NCI-H146 (cell line): ENCODE measurements at regions not wholly inside any gene's neighbourhood (a gene's known extent, or its start where the extent isn't known, plus 50 kb on each side); places are given as distances from the start of the nearest gene placed in this dataset.

Experiments used
- DNase-seq: peaks from one replicate; lab custom pipeline; 2025; lab: John Stamatoyannopoulos, UW

GRCh38 chr4:81946996-81947395, 426.8 kb downstream of the HNRNPD start:
- DNase-seq: no peak

DNA sequence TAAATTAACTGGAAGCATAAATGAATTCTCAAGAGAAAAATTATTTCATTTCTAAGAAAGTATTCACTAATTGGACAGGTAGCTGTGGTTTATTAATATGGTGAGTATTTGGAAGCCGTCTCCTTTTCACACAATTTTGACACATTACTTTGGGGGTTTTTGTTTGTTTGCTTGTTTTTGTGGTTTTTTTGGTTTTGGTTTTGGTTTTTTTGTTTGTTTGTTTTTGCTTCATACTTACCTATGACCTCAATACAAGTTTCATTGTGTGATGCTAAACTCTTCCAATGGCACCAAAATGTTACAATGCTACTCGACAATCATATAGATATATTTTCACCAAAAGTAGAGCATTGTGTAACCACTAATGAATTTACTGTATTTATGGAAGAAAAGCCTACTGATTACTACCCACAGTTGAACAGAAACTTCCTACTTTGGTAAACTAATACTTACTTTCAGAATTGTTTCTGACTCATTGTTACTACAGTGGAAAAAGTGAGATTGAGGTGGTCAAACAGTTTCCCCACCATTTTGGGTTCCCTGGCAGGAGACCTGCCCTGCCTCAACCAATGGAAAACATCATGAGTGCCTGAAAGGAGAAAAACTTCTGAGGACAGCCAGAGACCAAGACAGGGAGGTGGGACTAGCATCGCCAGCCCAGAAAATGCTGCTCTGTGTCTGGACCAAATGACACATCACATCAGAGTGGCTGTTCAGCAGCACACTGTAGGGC, 443.1 kb downstream of the HNRNPD start:
- DNase-seq: no peak

DNA sequence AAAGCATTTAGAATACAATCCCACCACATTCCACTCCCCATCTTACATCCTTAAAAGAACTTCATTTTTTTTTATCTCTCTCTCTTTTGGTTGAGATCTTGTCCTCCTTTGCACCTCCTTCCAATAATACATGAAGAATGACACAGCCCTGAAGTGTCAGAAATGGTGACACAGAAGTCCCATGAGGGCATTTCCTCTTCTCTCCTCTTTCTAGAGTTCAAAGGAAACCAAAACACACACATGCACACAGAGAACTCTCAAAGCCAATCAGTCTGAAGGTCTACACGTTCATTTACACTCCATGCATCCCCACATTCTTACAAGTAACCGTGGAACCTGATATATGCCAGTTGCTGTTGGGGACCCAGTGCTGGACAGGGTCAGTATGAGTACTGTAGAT, 450.7 kb downstream of the HNRNPD start:
- DNase-seq: no peak

- no peak for DNase-seq
Observed at GRCh38 chr4:81922313-81922712, 450.6 kb upstream of the RASGEF1B start.

DNA sequence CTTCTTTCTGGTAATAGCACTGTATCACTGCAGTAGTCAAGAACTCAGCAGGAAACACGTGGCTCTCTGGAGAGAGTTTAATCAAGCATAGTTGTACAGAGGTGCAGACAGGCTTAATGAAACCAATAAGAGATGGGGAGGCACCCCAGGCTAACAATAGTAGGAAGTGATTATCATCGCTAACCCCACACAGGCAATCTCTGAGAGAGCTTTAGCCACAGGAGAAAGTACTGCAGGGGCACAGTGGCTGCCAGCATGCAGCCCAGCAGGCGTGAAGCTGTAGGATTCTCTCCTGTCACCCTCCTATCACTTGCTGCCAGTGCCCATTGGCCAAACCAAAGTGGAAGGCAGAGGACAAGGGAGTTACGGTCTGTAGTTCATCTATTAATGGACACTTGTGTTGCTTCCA, 450.0 kb upstream of the RASGEF1B start:
- DNase-seq: peak; percentile 29

GRCh38 chr4:81919810-81920209, 448.1 kb upstream of the RASGEF1B start:
- DNase-seq: no peak

DNA sequence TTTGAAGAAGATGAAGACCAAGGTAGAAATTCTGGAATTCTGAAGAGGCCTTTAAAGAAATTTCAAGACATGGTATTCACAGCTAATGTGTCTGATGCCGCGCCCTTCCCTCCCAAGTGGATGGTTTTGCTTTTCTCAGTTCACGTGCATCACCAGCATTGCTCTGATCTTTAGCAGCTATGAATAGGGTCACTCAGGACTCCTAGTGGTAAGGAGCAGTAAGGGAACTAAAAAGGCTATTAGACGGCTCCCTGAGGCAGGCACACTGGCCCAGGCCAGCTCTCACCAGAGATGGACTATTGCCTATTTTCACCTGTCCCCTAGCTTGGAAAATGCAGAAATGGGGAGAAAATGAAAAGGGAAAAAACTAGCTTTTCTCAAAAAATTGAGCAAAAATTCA, 447.5 kb upstream of the RASGEF1B start:
- DNase-seq: peak; percentile 54

DNA sequence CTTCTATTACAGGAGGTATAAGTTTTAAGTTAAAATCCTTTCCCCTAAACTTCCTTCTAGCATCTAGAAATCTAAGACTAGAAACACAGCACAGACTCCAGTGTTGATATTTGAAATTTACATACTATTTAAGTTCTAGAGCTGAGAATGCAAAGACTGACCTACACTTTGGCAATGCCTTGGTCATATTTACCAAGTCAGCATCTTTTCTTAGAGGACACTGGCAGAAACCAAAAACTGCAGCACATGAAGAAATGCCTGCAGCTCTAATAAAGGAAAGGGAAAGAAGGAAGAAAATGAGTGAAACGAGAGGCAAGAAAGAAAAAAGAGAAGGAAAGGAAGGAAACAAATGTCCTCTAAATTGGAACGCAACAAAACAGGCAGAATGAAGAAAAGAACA, 443.7 kb upstream of the RASGEF1B start:
- no peak for DNase-seq

GRCh38 chr4:81914623-81915022, 442.9 kb upstream of the RASGEF1B start:
- no peak for DNase-seq

DNA sequence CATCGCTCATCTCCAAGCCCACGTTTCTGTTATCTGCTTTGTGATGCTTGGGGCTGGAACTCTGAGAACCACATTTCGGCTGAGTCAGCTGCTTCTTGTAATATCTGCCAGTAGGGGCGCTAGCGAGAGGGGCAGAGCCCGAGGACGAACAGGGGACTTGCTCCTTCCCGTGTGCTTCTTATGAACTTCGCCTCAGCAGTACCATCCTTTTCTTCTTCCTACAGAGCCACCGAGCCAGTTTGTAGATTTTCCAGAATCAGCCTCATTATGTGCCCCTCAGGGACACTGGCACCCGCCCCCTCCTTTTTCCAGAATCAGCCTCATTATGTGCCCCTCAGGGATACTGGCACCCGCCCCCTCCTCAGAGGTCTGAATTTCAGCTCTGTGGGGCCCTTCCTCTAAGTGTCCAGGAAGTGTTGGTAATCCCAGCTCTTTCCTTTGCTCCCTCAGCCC, 441.7 kb upstream of the RASGEF1B start:
- DNase-seq: peak; percentile 61

GRCh38 chr4:81912376-81913030, 440.8 kb upstream of the RASGEF1B start:
- no peak for DNase-seq

DNA sequence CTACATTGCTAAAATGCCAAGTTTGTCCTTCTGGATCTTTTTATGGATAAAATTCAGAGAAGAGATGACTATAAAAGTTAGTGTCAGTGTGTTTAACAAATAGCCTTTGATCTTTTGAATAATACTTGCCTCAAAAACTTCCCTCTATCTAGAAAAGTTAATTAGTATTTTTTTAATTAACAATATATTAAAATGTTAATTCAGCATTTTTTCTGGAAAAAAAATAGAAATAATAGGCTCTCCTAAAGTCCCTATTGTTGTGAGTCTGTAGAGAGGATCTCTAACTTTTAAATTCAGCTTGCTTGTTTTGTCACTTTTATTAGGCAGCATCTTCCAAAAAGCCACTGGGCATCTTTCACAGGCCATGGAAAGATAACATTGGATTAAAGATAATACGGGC, 435.2 kb upstream of the RASGEF1B start:
- DNase-seq: no peak

DNA sequence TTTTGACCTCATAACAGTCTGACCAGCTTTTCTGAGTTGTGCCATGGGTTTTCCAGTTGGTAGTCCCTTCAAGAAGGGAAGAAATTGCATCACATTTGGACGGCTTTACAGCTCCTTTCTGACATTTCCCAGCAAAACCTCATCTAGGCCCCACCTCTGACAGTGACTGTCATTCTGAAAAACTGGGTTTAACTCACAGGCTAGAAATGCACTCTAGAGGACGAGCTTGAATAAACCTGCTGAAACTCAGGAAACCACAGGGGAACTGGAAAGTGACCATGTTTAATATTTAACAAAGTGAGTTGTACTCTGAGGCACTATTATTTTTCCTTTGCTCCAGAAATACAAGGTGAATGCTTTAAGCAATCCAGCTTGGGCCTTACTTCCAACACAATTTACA, 434.3 kb upstream of the RASGEF1B start:
- DNase-seq: no peak

DNA sequence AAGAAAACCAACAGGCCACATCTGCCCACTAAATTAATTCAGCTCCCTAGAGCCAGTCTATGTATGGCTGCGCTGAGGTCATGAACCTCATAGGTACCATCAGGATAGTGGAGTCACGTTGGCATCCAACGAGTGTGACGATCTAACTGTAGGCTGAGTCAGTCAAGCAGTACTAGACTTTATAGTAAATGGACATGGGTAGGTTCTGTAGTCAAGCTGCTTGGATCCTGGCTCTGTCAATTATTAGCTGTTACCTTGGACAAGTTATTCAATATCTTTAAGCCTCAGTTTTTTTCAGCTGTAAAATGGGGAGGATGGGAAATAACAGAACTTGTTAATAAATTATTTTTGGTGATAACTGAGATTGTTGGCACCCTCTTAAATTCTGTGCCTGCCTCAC, 432.4 kb upstream of the RASGEF1B start:
- DNase-seq: no peak

DNA sequence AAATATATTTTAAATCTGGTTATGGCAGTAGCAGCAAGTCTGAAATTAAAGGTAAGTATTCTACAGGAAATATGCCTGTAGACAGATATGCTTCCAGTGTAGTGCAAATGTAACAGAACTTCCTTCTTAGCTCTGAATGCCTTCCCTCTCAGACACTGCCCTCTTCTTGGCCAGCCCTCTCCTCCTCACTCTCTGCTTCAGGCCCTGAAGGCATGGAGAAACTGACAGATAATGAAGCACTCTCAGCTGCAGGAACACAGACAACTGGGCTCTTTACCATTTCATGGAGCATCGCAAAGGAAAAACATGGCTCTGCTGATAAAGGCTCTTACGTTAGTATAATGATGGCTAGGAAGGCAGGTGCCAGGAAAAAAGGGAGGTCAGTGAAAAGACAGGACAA, 431.5 kb upstream of the RASGEF1B start:
- peak; percentile 28 for DNase-seq

DNA sequence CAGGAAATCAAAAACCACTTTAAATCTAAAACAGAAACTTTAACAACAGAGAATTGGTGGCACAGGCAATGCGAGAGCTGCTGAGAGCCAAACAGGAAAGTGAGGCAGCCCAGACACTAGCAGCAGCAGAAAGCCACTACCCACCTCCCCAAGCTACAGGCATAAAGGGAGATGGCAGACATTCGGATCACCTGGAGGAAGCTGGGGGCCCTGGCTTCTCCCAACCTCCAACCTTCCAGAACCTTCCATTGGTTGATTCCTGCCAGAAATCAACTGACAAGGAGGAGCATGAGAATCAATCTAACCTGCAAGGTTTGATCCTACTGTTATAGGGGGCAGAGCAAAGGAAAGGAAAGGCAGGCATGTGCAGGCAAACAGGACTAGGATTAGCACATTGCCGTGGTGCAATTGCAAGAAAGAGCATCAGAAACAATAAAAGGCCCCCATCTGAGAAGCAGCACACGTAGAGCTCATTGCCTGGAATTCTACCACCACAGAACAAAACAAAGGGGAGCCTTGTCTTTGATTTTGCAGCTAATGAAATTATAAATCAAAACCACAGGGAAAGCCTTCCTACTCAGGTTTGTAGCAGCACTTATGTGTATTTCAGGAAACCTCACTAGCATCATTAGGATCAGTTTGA, 427.3 kb upstream of the RASGEF1B start:
- no peak for DNase-seq

- DNase-seq: peak; percentile 87
Observed at GRCh38 chr4:81896936-81897335, 425.2 kb upstream of the RASGEF1B start.

DNA sequence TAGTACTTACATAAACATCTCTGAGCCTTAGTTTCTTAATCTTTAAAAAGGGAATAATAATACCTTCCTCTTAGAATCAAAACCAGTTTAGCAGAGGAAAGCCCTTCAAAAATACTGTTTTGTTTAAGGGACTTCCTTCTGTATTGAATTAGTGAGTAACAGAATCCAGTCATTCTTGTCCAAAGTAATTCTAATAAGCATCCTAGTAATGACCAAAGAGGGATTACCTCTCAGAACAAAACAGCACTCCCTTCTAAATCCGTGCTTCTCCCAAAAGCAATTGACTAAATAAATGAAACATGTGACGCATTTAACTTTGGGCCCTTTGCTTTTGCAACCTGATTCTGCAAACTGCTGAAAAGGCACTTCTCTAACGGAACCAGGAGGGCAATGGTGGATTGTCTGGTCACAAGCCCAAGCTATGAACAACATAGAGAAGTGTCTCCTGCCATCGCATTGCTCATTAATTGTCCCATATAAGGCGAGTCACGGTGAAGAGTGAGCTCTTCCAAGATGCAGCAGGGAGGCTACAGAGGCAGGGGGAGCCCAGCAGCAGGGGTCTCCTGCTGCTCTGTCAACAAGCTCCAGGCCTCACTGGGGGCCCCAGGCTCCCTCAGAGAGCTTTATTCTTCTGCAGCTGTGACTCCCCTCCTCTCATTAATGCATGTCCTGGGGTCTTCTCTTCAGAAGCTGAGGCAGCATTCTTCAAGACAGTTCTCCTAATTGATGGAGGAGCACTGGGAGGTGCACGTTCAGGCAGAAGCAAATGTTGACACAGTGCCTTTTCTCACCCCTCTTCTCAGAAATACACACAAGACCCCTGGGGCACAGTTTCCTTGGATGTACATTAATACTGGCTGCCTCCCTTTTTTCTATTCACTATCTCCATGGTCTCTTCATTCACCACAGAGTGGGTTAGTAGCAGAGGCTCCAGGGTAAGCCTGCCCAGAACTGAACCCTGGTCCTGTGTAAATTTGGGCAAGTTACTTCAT, 419.6 kb upstream of the RASGEF1B start:
- peak; percentile 61 for DNase-seq

DNA sequence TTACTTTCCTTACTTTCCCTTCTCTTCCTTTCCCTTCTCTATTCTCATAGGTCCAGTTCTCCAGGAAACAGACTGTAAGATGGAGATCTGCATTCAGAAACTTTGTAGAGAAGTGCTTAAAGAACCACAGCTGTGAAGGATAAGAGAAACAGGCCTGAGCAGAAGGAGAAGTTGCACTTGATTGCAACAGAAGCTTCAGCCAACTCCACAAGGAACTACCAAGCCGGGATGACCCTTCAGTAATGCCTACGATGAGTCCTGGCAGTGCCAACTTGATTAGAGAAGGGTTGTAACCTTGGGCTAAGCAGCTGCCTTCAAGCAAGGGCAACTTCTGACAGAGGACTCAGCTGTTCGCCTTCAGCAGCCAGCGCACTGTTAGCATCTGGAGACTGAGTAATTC, 413.3 kb upstream of the RASGEF1B start:
- DNase-seq: no peak

DNA sequence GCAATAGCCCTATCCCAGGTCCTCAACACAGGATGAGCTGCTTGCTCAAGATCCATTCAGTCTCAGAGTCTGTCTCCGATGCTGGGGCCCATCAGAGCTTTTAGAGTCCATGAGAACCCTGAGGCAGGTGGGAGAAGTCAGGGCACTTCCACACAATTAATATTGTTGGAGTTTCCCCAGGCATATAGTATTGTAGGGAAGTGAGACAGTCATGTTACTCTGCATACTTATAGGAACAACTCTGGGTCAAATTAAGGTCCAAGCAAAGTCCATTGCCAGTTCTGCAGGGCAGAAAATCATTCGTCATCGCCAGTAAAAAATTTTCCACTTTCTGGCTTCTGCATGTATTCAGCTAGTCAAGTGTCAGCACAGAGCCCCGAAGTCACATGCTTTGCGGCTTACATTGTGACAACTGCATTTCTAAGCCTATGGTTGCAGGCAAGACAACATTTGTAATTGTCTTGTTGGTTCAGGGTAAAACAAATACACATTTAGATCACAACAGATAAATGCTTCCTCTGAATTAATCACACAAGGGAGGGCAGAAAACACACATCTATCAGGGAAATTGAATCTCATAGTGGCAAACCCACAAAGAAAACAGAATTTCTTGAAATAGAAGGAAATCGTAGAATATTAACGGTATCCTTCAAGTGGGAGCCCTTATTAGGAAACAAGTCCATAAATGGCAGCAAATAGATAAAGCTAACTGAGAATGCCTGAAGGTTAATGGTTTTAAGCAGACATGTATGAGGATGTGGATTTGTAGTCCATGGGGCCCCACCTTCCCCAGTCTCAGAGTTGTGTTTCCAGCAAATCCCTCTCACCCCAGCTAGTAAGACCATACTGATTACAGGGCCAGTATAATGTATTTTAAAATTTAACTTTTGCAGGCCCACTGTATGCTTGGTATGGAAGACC, 412.1 kb upstream of the RASGEF1B start:
- no peak for DNase-seq

DNA sequence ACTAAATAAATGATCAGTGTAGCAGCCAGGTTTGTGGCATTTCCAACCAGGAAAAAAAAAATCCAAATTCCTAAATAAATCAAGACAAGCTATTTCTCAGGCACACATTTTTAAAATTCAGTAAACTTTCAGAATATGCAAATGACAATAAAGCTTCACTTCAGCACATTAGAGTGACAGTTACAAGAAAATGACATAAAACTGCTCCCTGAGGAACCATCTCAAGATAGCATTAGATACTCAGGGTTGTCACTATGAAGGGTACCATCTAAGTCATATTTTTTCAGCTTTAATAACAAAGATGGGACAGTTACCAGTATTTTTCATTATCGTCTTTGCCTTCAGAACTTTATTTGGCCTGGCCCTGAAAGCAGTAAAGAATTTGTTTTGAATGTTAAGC, 411.3 kb upstream of the RASGEF1B start:
- no peak for DNase-seq
